ENCODE measurements at regions not wholly inside any gene's neighbourhood (a gene's known extent, or its start where the extent isn't known, plus 50 kb on each side); places are given as distances from the start of the nearest gene placed in this dataset.

GRCh38 chr2:145206496-145207281 is 686.8 kb upstream of the ZEB2 start:
- Histone ChIP-seq H3K4me3 (no peak overlapping the region), H3K9me3 (peaks cover 9% of the 10 kb centered on the region), H3K27ac (no peak overlapping the region), H3K4me1 (no peaks in the 10 kb centered on the region), H3K27me3 (ENCODE audit: insufficient read depth in 3 of 3, low read length in 2 of 3) (no peaks in the 10 kb centered on the region), H3K36me3 (ENCODE audit: insufficient read depth in 1 of 2, low read depth in 1 of 2) (no peaks in the 10 kb centered on the region)
- ATAC-seq (no peak), DNase-seq (no peak)
- intact Hi-C loops (cut with DNase I): no loop called here
- WGBS, 3 donors: 83 to 84% (median 84%) methylated on average over 4 of the region's 4 CpGs
- no peak for TF ChIP-seq CTCF (IDR thresholded peaks at IDR 0.05)

GRCh38 chr2:145203891-145204290 is 684.0 kb upstream of the ZEB2 start:
- Histone ChIP-seq H3K27me3 (ENCODE audit: insufficient read depth in 3 of 3, low read length in 2 of 3) (no peaks in the 10 kb centered on the region), H3K4me1 (no peaks in the 10 kb centered on the region), H3K36me3 (ENCODE audit: insufficient read depth in 1 of 2, low read depth in 1 of 2) (no peaks in the 10 kb centered on the region), H3K27ac (no peak overlapping the region), H3K4me3 (no peak overlapping the region), H3K9me3 (no peaks in the 10 kb centered on the region)
- intact Hi-C loops (cut with DNase I): no loop called here
- DNase-seq (no peak), ATAC-seq (no peak)
- no peak for TF ChIP-seq CTCF (IDR thresholded peaks at IDR 0.05)
- 42 to 61% (median 53%) methylated on average over 2 of the region's 2 CpGs for WGBS, 3 donors

- no peaks in the 10 kb centered on the region for H3K9me3 ChIP-seq
- H3K4me3 ChIP-seq: no peak overlapping the region
- 83 to 94% (median 84%) methylated on average over 6 of the region's 6 CpGs for WGBS, 3 donors
- no peaks in the 10 kb centered on the region for H3K4me1 ChIP-seq
- ATAC-seq: no peak
- intact Hi-C loops (cut with DNase I): no loop called here
- DNase-seq: no peak
- H3K27me3 ChIP-seq (ENCODE audit: insufficient read depth in 3 of 3, low read length in 2 of 3): no peaks in the 10 kb centered on the region
- H3K36me3 ChIP-seq (ENCODE audit: insufficient read depth in 1 of 2, low read depth in 1 of 2): no peaks in the 10 kb centered on the region
- no peak overlapping the region for H3K27ac ChIP-seq
- no peak for TF ChIP-seq CTCF (IDR thresholded peaks at IDR 0.05)
These were observed 680.1 kb upstream of the ZEB2 start for GRCh38 chr2:145199827-145200706.

GRCh38 chr2:145199042-145199441 is 679.1 kb upstream of the ZEB2 start:
- H3K4me1 ChIP-seq: no peaks in the 10 kb centered on the region
- no peaks in the 10 kb centered on the region for H3K36me3 ChIP-seq (ENCODE audit: insufficient read depth in 1 of 2, low read depth in 1 of 2)
- no peak overlapping the region for H3K4me3 ChIP-seq
- no peaks in the 10 kb centered on the region for H3K27me3 ChIP-seq (ENCODE audit: insufficient read depth in 3 of 3, low read length in 2 of 3)
- WGBS, 3 donors: 13 to 16% (median 15%) methylated on average over 7 of the region's 7 CpGs
- intact Hi-C loops (cut with DNase I): no loop called here
- H3K9me3 ChIP-seq: no peaks in the 10 kb centered on the region
- TF ChIP-seq CTCF (IDR thresholded peaks at IDR 0.05): no peak
- no peak for ATAC-seq
- H3K27ac ChIP-seq: no peak overlapping the region
- no peak for DNase-seq

Measured in psoas muscle (tissue), 7 donors.